ENCODE measurements at regions not wholly inside any gene's neighbourhood (a gene's known extent, or its start where the extent isn't known, plus 50 kb on each side); places are given as distances from the start of the nearest gene placed in this dataset.

GRCh38 chr14:97224016-97224415, 426.8 kb downstream of the VRK1 start:
- TF ChIP-seq POLR2AphosphoS5 (IDR thresholded peaks at IDR 0.05; ENCODE audit: insufficient read depth, low read depth, low read length) (no peak), EZH2 (IDR thresholded peaks at IDR 0.05; ENCODE audit: borderline replicate concordance, low read depth, low read length, severe bottlenecking) (no peak), POLR2A (IDR thresholded peaks at IDR 0.05; ENCODE audit: low read depth, low read length) (no peak), JUN (IDR thresholded peaks at IDR 0.05; ENCODE audit: borderline replicate concordance, insufficient read depth, insufficient read length, low read depth) (no peak), GATA2 (IDR thresholded peaks at IDR 0.05; ENCODE audit: insufficient read depth, insufficient read length, low read depth, low read length) (no peak), MYC (IDR thresholded peaks at IDR 0.05; ENCODE audit: low read depth, low read length) (no peak)
- TF ChIP-seq, protein P1, sequence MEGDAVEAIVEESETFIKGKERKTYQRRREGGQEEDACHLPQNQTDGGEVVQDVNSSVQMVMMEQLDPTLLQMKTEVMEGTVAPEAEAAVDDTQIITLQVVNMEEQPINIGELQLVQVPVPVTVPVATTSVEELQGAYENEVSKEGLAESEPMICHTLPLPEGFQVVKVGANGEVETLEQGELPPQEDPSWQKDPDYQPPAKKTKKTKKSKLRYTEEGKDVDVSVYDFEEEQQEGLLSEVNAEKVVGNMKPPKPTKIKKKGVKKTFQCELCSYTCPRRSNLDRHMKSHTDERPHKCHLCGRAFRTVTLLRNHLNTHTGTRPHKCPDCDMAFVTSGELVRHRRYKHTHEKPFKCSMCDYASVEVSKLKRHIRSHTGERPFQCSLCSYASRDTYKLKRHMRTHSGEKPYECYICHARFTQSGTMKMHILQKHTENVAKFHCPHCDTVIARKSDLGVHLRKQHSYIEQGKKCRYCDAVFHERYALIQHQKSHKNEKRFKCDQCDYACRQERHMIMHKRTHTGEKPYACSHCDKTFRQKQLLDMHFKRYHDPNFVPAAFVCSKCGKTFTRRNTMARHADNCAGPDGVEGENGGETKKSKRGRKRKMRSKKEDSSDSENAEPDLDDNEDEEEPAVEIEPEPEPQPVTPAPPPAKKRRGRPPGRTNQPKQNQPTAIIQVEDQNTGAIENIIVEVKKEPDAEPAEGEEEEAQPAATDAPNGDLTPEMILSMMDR (IDR thresholded peaks at IDR 0.05; ENCODE audit: extremely low read depth in 1 of 2, insufficient read depth in 1 of 2, low read depth in 1 of 2, low read length in 2 of 2), result no peak
- TF ChIP-seq, protein P2, sequence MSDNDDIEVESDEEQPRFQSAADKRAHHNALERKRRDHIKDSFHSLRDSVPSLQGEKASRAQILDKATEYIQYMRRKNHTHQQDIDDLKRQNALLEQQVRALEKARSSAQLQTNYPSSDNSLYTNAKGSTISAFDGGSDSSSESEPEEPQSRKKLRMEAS (IDR thresholded peaks at IDR 0.05; ENCODE audit: insufficient read depth, insufficient read length), result no peak
